CD4-positive, alpha-beta T cell (primary cell): ENCODE measurements at regions not wholly inside any gene's neighbourhood (a gene's known extent, or its start where the extent isn't known, plus 50 kb on each side); places are given as distances from the start of the nearest gene placed in this dataset.

Experiments used
- ATAC-seq: fragments of 200-7000 bp; cut with Tn5 transposase; one replicate; pipeline ENCODE4 v1.10.0; 2022; ENCODE audit warnings: mild to moderate bottlenecking; ENCODE audit not compliant: poor library complexity
- CTCF ChIA-PET: fragments of 350-600 bp; sonication (Branson Sonifier 250); formaldehyde crosslinking; loops from one replicate; lab custom pipeline; 2021; ENCODE audit warnings: antibody characterized with exemption, inconsistent platforms; lab: Charles Lee
- POLR2A ChIA-PET: fragments of 350-600 bp; sonication (Branson Sonifier 250); formaldehyde crosslinking; loops from one replicate; lab custom pipeline; 2021; ENCODE audit warnings: antibody characterized with exemption, inconsistent platforms; lab: Charles Lee
- DNase-seq, 14 experiments: peaks; one replicate each; pipeline ENCODE4 v3.0.0-alpha.2; 2013 to 2020; ENCODE audit warnings: mixed read lengths in 2 of 14
- H3K27ac ChIP-seq, 2 donors: one replicate each; pipeline versions ENCODE4 v1.5.1 to v1.7.0; 2013; ENCODE audit warnings: low read length in 2 of 2, low read depth in 1 of 2, mild to moderate bottlenecking in 1 of 2
- H3K27me3 ChIP-seq, 2 experiments: 1 replicate in 1 of 2; 2 replicates in 1 of 2; pipeline versions ENCODE4 v1.6.1 to v1.7.0; 2013; ENCODE audit warnings: low read length in 2 of 2, control low read depth in 1 of 2, mild to moderate bottlenecking in 1 of 2, moderate library complexity in 1 of 2; ENCODE audit not compliant: insufficient read depth in 2 of 2, control insufficient read depth in 1 of 2
- H3K36me3 ChIP-seq: one replicate; pipeline ENCODE4 v1.6.1; 2013; ENCODE audit warnings: low read length, control low read depth; ENCODE audit not compliant: insufficient read depth
- H3K4me1 ChIP-seq: one replicate; pipeline ENCODE4 v1.6.1; 2013; ENCODE audit warnings: low read length, control low read depth; ENCODE audit not compliant: insufficient read depth
- H3K4me3 ChIP-seq: one replicate; pipeline ENCODE4 v1.5.1; 2013; ENCODE audit warnings: mild to moderate bottlenecking, low read length, moderate library complexity
- H3K9me3 ChIP-seq, 2 experiments: 1 replicate in 1 of 2; 2 replicates in 1 of 2; pipeline versions ENCODE4 v1.6.1 to v1.7.0; 2013; ENCODE audit warnings: low read length in 2 of 2, mild to moderate bottlenecking in 2 of 2, control low read depth in 1 of 2, moderate library complexity in 1 of 2; ENCODE audit not compliant: control insufficient read depth in 1 of 2, insufficient read depth in 1 of 2
- H3K27ac Mint-ChIP-seq: one replicate; pipeline ENCODE4 v1.8.0; 2020; ENCODE audit warnings: mixed read lengths
- H3K27me3 Mint-ChIP-seq: one replicate; pipeline ENCODE4 v1.8.0; 2021; ENCODE audit warnings: mixed read lengths
- H3K36me3 Mint-ChIP-seq: one replicate; pipeline ENCODE4 v1.8.0; 2021; ENCODE audit warnings: low read depth, mixed read lengths
- H3K4me1 Mint-ChIP-seq: one replicate; pipeline ENCODE4 v1.8.0; 2021; ENCODE audit warnings: low read depth, mixed read lengths
- H3K4me3 Mint-ChIP-seq: one replicate; pipeline ENCODE4 v1.8.0; 2020; ENCODE audit warnings: mild to moderate bottlenecking, mixed read lengths
- H3K9me3 Mint-ChIP-seq: one replicate; pipeline ENCODE4 v1.8.0; 2020; ENCODE audit warnings: mixed read lengths
- CTCF ChIP-seq: fragments of 200-600 bp; IDR thresholded peaks from one replicate; pipeline ENCODE4 v1.8.0; 2022; ENCODE audit warnings: antibody characterized with exemption, mild to moderate bottlenecking
- intact Hi-C, 2 experiments: fragments of 100-400 bp; cut with DNase I in 1 of 2; cut with micrococcal nuclease in 1 of 2; formaldehyde crosslinking; loops; one replicate each; pipeline versions ENCODE4 v1.15.1 to v1.9.0; 2023 to 2025; cut with DNase I, micrococcal nuclease

- TF ChIP-seq CTCF, result no peak
- H3K9me3 Mint-ChIP-seq, result no peaks in the 10 kb centered on the region
- H3K27ac Mint-ChIP-seq, result no peak overlapping the region
- H3K4me3 Mint-ChIP-seq, result no peak overlapping the region
- no peaks in the 10 kb centered on the region for H3K36me3 Mint-ChIP-seq
- no peaks in the 10 kb centered on the region for H3K27me3 Mint-ChIP-seq
- ChIA-PET CTCF (no interaction called here), POLR2A (no interaction called here)
- no peaks in the 10 kb centered on the region for H3K27me3 ChIP-seq
- peaks cover 0 to 15% of the 10 kb centered on the region in 2 experiments for H3K9me3 ChIP-seq
- no peaks in the 10 kb centered on the region for H3K4me1 ChIP-seq
- H3K4me3 ChIP-seq, result no peak overlapping the region
- no peak overlapping the region for H3K27ac ChIP-seq
- H3K36me3 ChIP-seq, result no peaks in the 10 kb centered on the region
- no peak for ATAC-seq
- intact Hi-C loops, result no loop called here
- DNase-seq, result peak in 1 of 14 experiments; percentile 2
- no peaks in the 10 kb centered on the region for H3K4me1 Mint-ChIP-seq
These were observed 696.7 kb upstream of the SLITRK5 start for GRCh38 chr13:86974251-86974994.

DNA sequence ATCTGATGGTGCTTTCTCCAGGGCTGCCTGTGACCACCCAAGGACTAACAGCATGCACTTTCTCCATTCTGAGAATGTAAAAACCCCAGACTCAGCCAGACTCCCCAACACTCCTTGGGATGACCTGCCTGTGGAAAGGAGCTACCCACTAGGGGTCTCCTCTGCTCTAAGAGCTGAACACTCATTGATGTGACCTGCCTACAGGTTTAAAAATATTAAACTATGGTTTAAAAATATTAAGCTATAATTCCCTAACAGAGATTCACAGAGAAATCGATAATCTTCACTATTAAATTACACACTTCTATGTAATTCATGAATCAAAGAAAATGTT, 696.2 kb upstream of the SLITRK5 start:
- no peak for TF ChIP-seq CTCF
- H3K4me3 ChIP-seq, result no peak overlapping the region
- Mint-ChIP-seq H3K4me3 (no peak overlapping the region), H3K36me3 (no peaks in the 10 kb centered on the region), H3K4me1 (no peaks in the 10 kb centered on the region), H3K27me3 (no peaks in the 10 kb centered on the region), H3K27ac (no peak overlapping the region), H3K9me3 (no peaks in the 10 kb centered on the region)
- DNase-seq (no peak), ATAC-seq (no peak)
- peaks cover 0 to 15% of the 10 kb centered on the region in 2 experiments for H3K9me3 ChIP-seq
- no peaks in the 10 kb centered on the region for H3K27me3 ChIP-seq
- ChIA-PET POLR2A (no interaction called here), CTCF (no interaction called here)
- H3K36me3 ChIP-seq, result no peaks in the 10 kb centered on the region
- intact Hi-C loops, result no loop called here
- no peaks in the 10 kb centered on the region for H3K4me1 ChIP-seq
- no peak overlapping the region for H3K27ac ChIP-seq

DNA sequence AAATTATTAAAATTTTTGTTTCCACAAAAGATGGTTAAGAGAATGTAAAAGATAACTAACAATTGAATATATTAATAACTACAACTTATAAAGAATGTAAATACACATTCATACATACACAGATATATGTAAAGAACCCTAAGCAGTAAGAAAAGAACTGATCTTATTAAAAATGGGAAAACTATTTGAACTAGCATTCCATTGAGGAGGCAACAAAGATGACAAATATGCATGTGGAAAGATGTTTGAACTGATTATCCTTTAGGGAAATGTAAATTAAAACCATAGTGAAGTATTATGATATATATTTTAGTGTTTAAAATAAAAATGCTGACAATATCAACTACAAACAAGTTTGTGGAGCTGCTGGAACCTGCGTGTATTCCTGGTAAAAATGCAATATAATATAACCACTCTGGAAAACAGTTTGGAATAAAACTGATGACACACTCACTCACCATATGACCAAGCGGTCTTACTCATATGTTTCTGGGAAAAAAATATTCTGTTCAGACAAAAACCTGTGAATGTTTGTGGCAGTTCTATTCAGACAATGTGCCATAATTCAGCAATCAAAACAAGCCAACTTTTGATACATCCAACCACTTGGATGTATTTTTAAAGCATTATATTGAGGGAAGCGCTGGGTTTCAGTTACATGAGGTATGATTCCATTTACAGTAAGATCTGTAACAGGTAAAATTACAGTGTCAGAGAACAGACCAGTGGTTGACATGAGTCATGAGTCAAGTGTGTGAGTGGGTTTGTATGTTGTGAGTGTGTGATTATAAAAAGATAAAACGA, 694.4 kb upstream of the SLITRK5 start:
- Mint-ChIP-seq H3K4me1 (no peaks in the 10 kb centered on the region), H3K27me3 (no peaks in the 10 kb centered on the region), H3K9me3 (no peaks in the 10 kb centered on the region), H3K4me3 (no peak overlapping the region), H3K27ac (no peak overlapping the region), H3K36me3 (no peaks in the 10 kb centered on the region)
- TF ChIP-seq CTCF, result no peak
- no peak overlapping the region for H3K4me3 ChIP-seq
- ATAC-seq, result no peak
- peaks cover 0 to 15% of the 10 kb centered on the region in 2 experiments for H3K9me3 ChIP-seq
- CTCF ChIA-PET, result no interaction called here
- H3K4me1 ChIP-seq, result no peaks in the 10 kb centered on the region
- no peak overlapping the region for H3K27ac ChIP-seq
- no peaks in the 10 kb centered on the region for H3K27me3 ChIP-seq
- DNase-seq, result no peak
- intact Hi-C loops, result no loop called here
- POLR2A ChIA-PET, result no interaction called here
- no peaks in the 10 kb centered on the region for H3K36me3 ChIP-seq
